HepG2 (cell line): ENCODE measurements at regions not wholly inside any gene's neighbourhood (a gene's known extent, or its start where the extent isn't known, plus 50 kb on each side); places are given as distances from the start of the nearest gene placed in this dataset.

Source experiments
- ATAC-seq: fragments of 200-7000 bp; cut with Tn5 transposase; 3 replicates; pipeline ENCODE4 v1.9.1; 2020; ENCODE audit warnings: mild to moderate bottlenecking, moderate library complexity
- BruUV-seq: library from RNA; stranded (reverse); fragments of 400-500 nt; replicated peaks from 2 replicates; lab custom pipeline; 2021; lab: Mats Ljungman, UMichigan
- CTCF ChIA-PET: fragments of 300-600 bp; formaldehyde crosslinking; extraction: SDS; loops from one replicate; lab custom pipeline; 2021; ENCODE audit warnings: low total read pairs, inconsistent platforms, low intra/inter-chr PET ratio; lab: Yijun Ruan, JAX
- POLR2A ChIA-PET: fragments of 350-600 bp; sonication (Branson Sonifier 250); formaldehyde crosslinking; loops from one replicate; lab custom pipeline; 2020; ENCODE audit warnings: antibody characterized with exemption, inconsistent platforms; lab: Yijun Ruan, JAX
- DNase-seq: peaks from one replicate; pipeline ENCODE4 v3.0.0-alpha.2; 2015; ENCODE audit warnings: low spot score
- FAIRE-seq: peaks from 3 replicates; lab custom pipeline; 2011; peaks lifted over from hg19 to GRCh38; lab: Jason Lieb, UNC
- H2AFZ ChIP-seq: one replicate; pipeline ENCODE4 v1.6.1; 2011; ENCODE audit warnings: low read length, inconsistent platforms
- H3K27ac ChIP-seq: fragments of 300-600 bp; 3 replicates; pipeline ENCODE4 v1.8.0; 2011; ENCODE audit warnings: mixed run types, mild to moderate bottlenecking, mixed read lengths, low read length, inconsistent platforms; ENCODE audit not compliant: insufficient read depth; ENCODE audit errors: extremely low read length
- H3K27me3 ChIP-seq, 2 experiments: fragments of 200-600 bp in 1 of 2; 2 replicates in 1 of 2; 3 replicates in 1 of 2; pipeline versions ENCODE4 v1.6.0 to v1.8.0; 2011; ENCODE audit warnings: low read length in 2 of 2, mild to moderate bottlenecking in 2 of 2, moderate library complexity in 2 of 2, inconsistent platforms in 1 of 2; ENCODE audit not compliant: insufficient read depth in 2 of 2, control insufficient read depth in 1 of 2
- H3K36me3 ChIP-seq, 2 experiments: fragments of 200-600 bp in 1 of 2; replicated peaks in 1 of 2; 2 replicates in 1 of 2; 3 replicates in 1 of 2; pipeline versions ENCODE4 v1.5.1 to v1.8.0; 2011; ENCODE audit warnings: low read length in 2 of 2, inconsistent platforms in 1 of 2; ENCODE audit not compliant: insufficient read depth in 2 of 2, control insufficient read depth in 1 of 2
- H3K4me1 ChIP-seq: 2 replicates; pipeline ENCODE4 v1.5.1; 2012; ENCODE audit warnings: low read length, inconsistent platforms; ENCODE audit not compliant: insufficient read depth
- H3K4me2 ChIP-seq: 2 replicates; pipeline ENCODE4 v1.6.0; 2011; ENCODE audit warnings: low read depth, low read length, inconsistent platforms
- H3K4me3 ChIP-seq, 3 experiments: fragments of 200-600 bp in 1 of 3; sonication (generic), shearing (Covaris generic) in 1 of 3; replicated peaks in 1 of 3; 2 replicates each; pipeline ENCODE4 v1.5.1; 2011 to 2016; ENCODE audit warnings: low read length in 3 of 3, inconsistent platforms in 2 of 3, low read depth in 2 of 3, mild to moderate bottlenecking in 2 of 3, control low read depth in 1 of 3, mixed read lengths in 1 of 3; ENCODE audit not compliant: insufficient read depth in 1 of 3
- H3K79me2 ChIP-seq: one replicate; pipeline ENCODE4 v1.6.1; 2011; ENCODE audit warnings: low read length, inconsistent platforms; ENCODE audit not compliant: insufficient read depth
- H3K9ac ChIP-seq: 2 replicates; pipeline ENCODE4 v1.6.0; 2011; ENCODE audit warnings: mild to moderate bottlenecking, low read depth, low read length, inconsistent platforms; ENCODE audit not compliant: insufficient read depth
- H3K9me3 ChIP-seq: 2 replicates; pipeline ENCODE4 v1.5.1; 2012; ENCODE audit warnings: mild to moderate bottlenecking, low read length
- H4K20me1 ChIP-seq: 2 replicates; pipeline ENCODE4 v1.6.0; 2011; ENCODE audit warnings: inconsistent platforms, mild to moderate bottlenecking, low read length, moderate library complexity; ENCODE audit not compliant: insufficient read depth
- AHDC1 ChIP-seq: sonication (generic); formaldehyde crosslinking; IDR thresholded peaks from 2 replicates; pipeline ENCODE4 v1.5.1; 2020; ENCODE audit warnings: mild to moderate bottlenecking, missing genetic modification reagents, borderline replicate concordance
- ATAD3A ChIP-seq: sonication (generic); formaldehyde crosslinking; IDR thresholded peaks from 2 replicates; pipeline ENCODE4 v1.4.0; 2020; ENCODE audit warnings: missing genetic modification reagents
- CREB1 ChIP-seq, 2 experiments: fragments of 450-650 bp in 1 of 2; IDR thresholded peaks; 2 replicates each; pipeline ENCODE4 v1.6.1; 2016 to 2017; ENCODE audit warnings: control low read depth in 1 of 2, mild to moderate bottlenecking in 1 of 2, missing compliant biosample characterization in 1 of 2, missing genetic modification characterization in 1 of 2
- DBP ChIP-seq: sonication (generic); formaldehyde crosslinking; IDR thresholded peaks from 2 replicates; pipeline ENCODE4 v1.4.0; 2020; ENCODE audit warnings: missing genetic modification reagents; ENCODE audit errors: not compliant biosample characterization
- GZF1 ChIP-seq: sonication (generic); formaldehyde crosslinking; IDR thresholded peaks from 2 replicates; pipeline ENCODE4 v1.5.1; 2020; ENCODE audit warnings: mild to moderate bottlenecking, missing genetic modification reagents
- HBP1 ChIP-seq: IDR thresholded peaks from 2 replicates; pipeline ENCODE4 v1.6.1; 2016; ENCODE audit warnings: low read depth, control low read depth
- KMT2B ChIP-seq: IDR thresholded peaks from 2 replicates; pipeline ENCODE4 v1.6.1; 2016; ENCODE audit warnings: missing genetic modification reagents, missing compliant biosample characterization
- NBN ChIP-seq: fragments of 450-650 bp; conservative IDR thresholded peaks from 2 replicates; pipeline ENCODE4 v1.6.1; 2017
- NCOA2 ChIP-seq: sonication (generic); formaldehyde crosslinking; IDR thresholded peaks from 2 replicates; pipeline ENCODE4 v1.8.0; 2022; ENCODE audit warnings: inconsistent platforms
- REL ChIP-seq: sonication (generic); formaldehyde crosslinking; conservative IDR thresholded peaks from 2 replicates; pipeline ENCODE4 v1.8.0; 2022; ENCODE audit warnings: mild to moderate bottlenecking, missing genetic modification reagents, moderate library complexity
- TCF12 ChIP-seq, 2 experiments: fragments of 450-650 bp in 1 of 2; sonication (generic) in 1 of 2; formaldehyde crosslinking in 1 of 2; IDR thresholded peaks; 2 replicates each; pipeline versions ENCODE4 v1.6.1 to v1.8.0; 2017 to 2022; ENCODE audit warnings: antibody characterized with exemption in 1 of 2, mild to moderate bottlenecking in 1 of 2, missing genetic modification reagents in 1 of 2, moderate library complexity in 1 of 2
- ZFX ChIP-seq: sonication (generic); formaldehyde crosslinking; IDR thresholded peaks from 2 replicates; pipeline ENCODE4 v1.4.0; 2020; ENCODE audit warnings: mild to moderate bottlenecking, low read depth, missing genetic modification reagents, moderate library complexity
- ZNF143 ChIP-seq: sonication (generic); formaldehyde crosslinking; IDR thresholded peaks from 2 replicates; pipeline ENCODE4 v1.4.0; 2020; ENCODE audit warnings: missing genetic modification reagents
- ZNF205 ChIP-seq: IDR thresholded peaks from 2 replicates; pipeline ENCODE4 v1.6.1; 2018; ENCODE audit warnings: missing biosample characterization, missing genetic modification reagents
- ZNF639 ChIP-seq: conservative IDR thresholded peaks from 2 replicates; pipeline ENCODE4 v1.6.1; 2018; ENCODE audit warnings: missing genetic modification reagents
- ZNF660 ChIP-seq: sonication (generic); formaldehyde crosslinking; IDR thresholded peaks from 2 replicates; pipeline ENCODE4 v1.5.1; 2020; ENCODE audit warnings: mild to moderate bottlenecking, low read depth, missing genetic modification reagents, borderline replicate concordance
- WGBS: methylation state at CpG from one replicate; pipeline ENCODE4 v1.1.6; 2017; ENCODE audit warnings: low lambda C conversion rate; 5-methylcytosine and 5-hydroxymethylcytosine counted together
- in situ Hi-C: cut with HindIII; loops from 2 replicates; pipeline ENCODE4 v1.10.0; 2017; ENCODE audit warnings: low pct_unique_long_range_greater_than_20kb; ENCODE audit not compliant: extremely low pct_ligation_motif_present
- intact Hi-C: fragments of 100-400 bp; cut with micrococcal nuclease; formaldehyde crosslinking; loops from one replicate; pipeline ENCODE4 v1.10.0; 2022; ENCODE audit not compliant: unreplicated experiment

- H4K20me1 ChIP-seq, result no peaks in the 10 kb centered on the region
- no peak overlapping the region for H3K4me2 ChIP-seq
- no peaks in the 10 kb centered on the region for H3K79me2 ChIP-seq
- peak; percentile 67 for ATAC-seq
- CTCF ChIA-PET, result no interaction called here
- peaks cover 15% of the 10 kb centered on the region for H3K4me1 ChIP-seq
- FAIRE-seq, result no peak
- H3K4me3 ChIP-seq, result no peak overlapping the region
- H3K9me3 ChIP-seq, result no peaks in the 10 kb centered on the region
- TF ChIP-seq ZNF660 (CRISPR knock-in tag) (no peak), REL (CRISPR knock-in tag) (no peak), ZNF639 (CRISPR knock-in tag) (no peak), ZNF205 (CRISPR knock-in tag) (no peak), CREB1 (IDR thresholded peaks at IDR 0.05) (no peak), CREB1 (CRISPR knock-in tag; IDR thresholded peaks at IDR 0.05) (no peak), ATAD3A (CRISPR knock-in tag) (no peak), TCF12 (IDR thresholded peaks at IDR 0.05) (no peak), TCF12 (CRISPR knock-in tag; IDR thresholded peaks at IDR 0.05) (no peak), GZF1 (no peak), DBP (no peak), ZNF143 (CRISPR knock-in tag) (no peak), ZFX (no peak), KMT2B (CRISPR knock-in tag) (no peak), AHDC1 (CRISPR knock-in tag) (no peak), HBP1 (CRISPR knock-in tag) (no peak), NCOA2 (CRISPR knock-in tag) (no peak), NBN (no peak)
- no peak overlapping the region for H3K27ac ChIP-seq
- intact Hi-C loops, result no loop called here
- H3K36me3 ChIP-seq, result no peaks in the 10 kb centered on the region
- DNase-seq, result no peak
- H2AFZ ChIP-seq, result no peak overlapping the region
- H3K9ac ChIP-seq, result no peak overlapping the region
- WGBS, result 33% methylated on average over 6 of the region's 6 CpGs
- in situ Hi-C loops, result no loop called here
- H3K27me3 ChIP-seq, result peaks cover 0 to 16% of the 10 kb centered on the region in 2 experiments; a peak in 2 of 5 replicates
- BruUV-seq, result no TSS peak
- POLR2A ChIA-PET, result no interaction called here
Observed at GRCh38 chr6:149237464-149237863, 80.0 kb upstream of the TAB2 start.
